ENCODE measurements at regions not wholly inside any gene's neighbourhood (a gene's known extent, or its start where the extent isn't known, plus 50 kb on each side); places are given as distances from the start of the nearest gene placed in this dataset.

GRCh38 chr22:23380911-23381310 lies 199.2 kb downstream of the IGLL1 start:
- TF ChIP-seq, protein P1, sequence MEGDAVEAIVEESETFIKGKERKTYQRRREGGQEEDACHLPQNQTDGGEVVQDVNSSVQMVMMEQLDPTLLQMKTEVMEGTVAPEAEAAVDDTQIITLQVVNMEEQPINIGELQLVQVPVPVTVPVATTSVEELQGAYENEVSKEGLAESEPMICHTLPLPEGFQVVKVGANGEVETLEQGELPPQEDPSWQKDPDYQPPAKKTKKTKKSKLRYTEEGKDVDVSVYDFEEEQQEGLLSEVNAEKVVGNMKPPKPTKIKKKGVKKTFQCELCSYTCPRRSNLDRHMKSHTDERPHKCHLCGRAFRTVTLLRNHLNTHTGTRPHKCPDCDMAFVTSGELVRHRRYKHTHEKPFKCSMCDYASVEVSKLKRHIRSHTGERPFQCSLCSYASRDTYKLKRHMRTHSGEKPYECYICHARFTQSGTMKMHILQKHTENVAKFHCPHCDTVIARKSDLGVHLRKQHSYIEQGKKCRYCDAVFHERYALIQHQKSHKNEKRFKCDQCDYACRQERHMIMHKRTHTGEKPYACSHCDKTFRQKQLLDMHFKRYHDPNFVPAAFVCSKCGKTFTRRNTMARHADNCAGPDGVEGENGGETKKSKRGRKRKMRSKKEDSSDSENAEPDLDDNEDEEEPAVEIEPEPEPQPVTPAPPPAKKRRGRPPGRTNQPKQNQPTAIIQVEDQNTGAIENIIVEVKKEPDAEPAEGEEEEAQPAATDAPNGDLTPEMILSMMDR (conservative IDR thresholded peaks at IDR 0.05; ENCODE audit: low read depth, low read length): no peak
- no peak for TF ChIP-seq POLR2A (IDR thresholded peaks at IDR 0.05; ENCODE audit: low read depth, low read length)
- no peak for TF ChIP-seq RAD21 (IDR thresholded peaks at IDR 0.05; ENCODE audit: low read length)
- TF ChIP-seq RCOR1 (IDR thresholded peaks at IDR 0.05; ENCODE audit: insufficient replicate concordance, low read length): no peak
- no peak for TF ChIP-seq ELK1 (IDR thresholded peaks at IDR 0.05; ENCODE audit: borderline replicate concordance, low read depth, low read length)
- no peak for TF ChIP-seq SMC3 (IDR thresholded peaks at IDR 0.05; ENCODE audit: low read depth, low read length)

All from IMR-90 (cell line).